HEK293 (cell line): ENCODE measurements at regions not wholly inside any gene's neighbourhood (a gene's known extent, or its start where the extent isn't known, plus 50 kb on each side); places are given as distances from the start of the nearest gene placed in this dataset.

Source experiments
- CTCF ChIA-PET: fragments of 350-600 bp; formaldehyde crosslinking; extraction: SDS; loops from one replicate; lab custom pipeline; 2021; ENCODE audit warnings: antibody characterized with exemption; lab: Yijun Ruan, JAX
- POLR2A ChIA-PET: fragments of 300-600 bp; formaldehyde crosslinking; extraction: SDS; loops from one replicate; lab custom pipeline; 2020; ENCODE audit warnings: antibody characterized with exemption, inconsistent platforms; lab: Yijun Ruan, JAX
- H3K27ac ChIP-seq: fragments of 200-500 bp; sonication (Bioruptor generic); 2 replicates; pipeline ENCODE4 v1.5.1; 2014; ENCODE audit warnings: low read depth, low read length, control low read depth, inconsistent platforms; ENCODE audit errors: extremely low read depth
- H3K36me3 ChIP-seq, 2 experiments: fragments of 200-500 bp in 1 of 2; sonication (Bioruptor generic) in 1 of 2; 1 replicate in 1 of 2; 2 replicates in 1 of 2; pipeline ENCODE4 v1.5.1; 2014 to 2017; ENCODE audit warnings: inconsistent platforms in 2 of 2, low read length in 2 of 2; ENCODE audit not compliant: control insufficient read depth in 2 of 2, insufficient read depth in 1 of 2
- H3K4me1 ChIP-seq: fragments of 200-500 bp; sonication (Bioruptor generic); 2 replicates; pipeline ENCODE4 v1.5.1; 2014; ENCODE audit warnings: mild to moderate bottlenecking, low read length, inconsistent platforms; ENCODE audit not compliant: control insufficient read depth, insufficient read depth
- H3K4me3 ChIP-seq: 2 replicates; pipeline ENCODE4 v1.5.1; 2011; ENCODE audit warnings: low read depth, mild to moderate bottlenecking, control low read depth, low read length, moderate library complexity
- H3K9me3 ChIP-seq: fragments of 200-500 bp; sonication (Bioruptor generic); 2 replicates; pipeline ENCODE4 v1.5.1; 2014; ENCODE audit warnings: low read depth, low read length, inconsistent platforms; ENCODE audit not compliant: control insufficient read depth, insufficient read depth
- CTCF ChIP-seq: fragments of 450-650 bp; formaldehyde crosslinking; IDR thresholded peaks from 2 replicates; pipeline ENCODE4 v1.5.1; 2016; ENCODE audit warnings: missing biosample characterization, missing genetic modification characterization
- ELK4 ChIP-seq: IDR thresholded peaks from 2 replicates; pipeline ENCODE4 v1.6.1; 2011; ENCODE audit warnings: mild to moderate bottlenecking, low read depth, low read length, borderline replicate concordance
- SALL2 ChIP-seq: fragments of 450-650 bp; formaldehyde crosslinking; IDR thresholded peaks from 2 replicates; pipeline ENCODE4 v1.5.0; 2017; ENCODE audit warnings: missing biosample characterization, mild to moderate bottlenecking, missing genetic modification characterization, borderline replicate concordance
- TCF7L2 ChIP-seq: IDR thresholded peaks from 2 replicates; pipeline ENCODE4 v1.6.1; 2011; ENCODE audit warnings: low read depth, mild to moderate bottlenecking, inconsistent platforms, low read length, moderate library complexity, borderline replicate concordance
- WT1 ChIP-seq: fragments of 450-650 bp; formaldehyde crosslinking; IDR thresholded peaks from 2 replicates; pipeline ENCODE4 v1.5.1; 2016; ENCODE audit warnings: missing biosample characterization, missing genetic modification characterization
- ZBTB1 ChIP-seq: fragments of 450-650 bp; formaldehyde crosslinking; IDR thresholded peaks from 2 replicates; pipeline ENCODE4 v1.5.1; 2016; ENCODE audit warnings: missing biosample characterization, missing genetic modification characterization
- ZBTB11 ChIP-seq: fragments of 450-650 bp; formaldehyde crosslinking; conservative IDR thresholded peaks from 2 replicates; pipeline ENCODE4 v1.5.1; 2016; ENCODE audit warnings: low read depth, missing biosample characterization, missing genetic modification characterization
- ZFHX2 ChIP-seq: fragments of 450-650 bp; formaldehyde crosslinking; conservative IDR thresholded peaks from 2 replicates; pipeline ENCODE4 v1.5.1; 2016; ENCODE audit warnings: missing biosample characterization, missing genetic modification characterization
- ZIC2 ChIP-seq: fragments of 450-650 bp; formaldehyde crosslinking; IDR thresholded peaks from 2 replicates; pipeline ENCODE4 v1.5.1; 2016; ENCODE audit warnings: missing biosample characterization, missing genetic modification characterization
- ZNF132 ChIP-seq: fragments of 450-650 bp; formaldehyde crosslinking; IDR thresholded peaks from 2 replicates; pipeline ENCODE4 v1.5.1; 2017; ENCODE audit warnings: missing biosample characterization, missing genetic modification characterization, borderline replicate concordance
- ZNF2 ChIP-seq: fragments of 450-650 bp; formaldehyde crosslinking; IDR thresholded peaks from 2 replicates; pipeline ENCODE4 v1.5.1; 2016; ENCODE audit warnings: missing biosample characterization, missing genetic modification characterization
- ZNF280C ChIP-seq: fragments of 450-650 bp; formaldehyde crosslinking; IDR thresholded peaks from 2 replicates; pipeline ENCODE4 v1.5.1; 2016; ENCODE audit warnings: missing biosample characterization, missing genetic modification characterization
- ZNF394 ChIP-seq: fragments of 450-650 bp; formaldehyde crosslinking; IDR thresholded peaks from 2 replicates; pipeline ENCODE4 v1.5.1; 2016; ENCODE audit warnings: missing biosample characterization, missing genetic modification characterization, mild to moderate bottlenecking, moderate library complexity, borderline replicate concordance
- ZNF398 ChIP-seq: fragments of 450-650 bp; formaldehyde crosslinking; IDR thresholded peaks from 2 replicates; pipeline ENCODE4 v1.5.1; 2017; ENCODE audit warnings: missing biosample characterization, missing genetic modification characterization
- ZNF639 ChIP-seq: fragments of 450-650 bp; formaldehyde crosslinking; IDR thresholded peaks from 2 replicates; pipeline ENCODE4 v1.5.1; 2016; ENCODE audit warnings: missing biosample characterization, missing genetic modification characterization
- ZNF843 ChIP-seq: fragments of 450-650 bp; formaldehyde crosslinking; IDR thresholded peaks from 2 replicates; pipeline ENCODE4 v1.5.1; 2016; ENCODE audit warnings: missing biosample characterization, missing genetic modification characterization
- ZSCAN30 ChIP-seq: fragments of 450-650 bp; IDR thresholded peaks from 2 replicates; pipeline ENCODE4 v1.5.1; 2018; ENCODE audit warnings: missing biosample characterization, mild to moderate bottlenecking, missing genetic modification characterization, moderate library complexity
- ZXDB ChIP-seq: fragments of 450-650 bp; formaldehyde crosslinking; IDR thresholded peaks from 2 replicates; pipeline ENCODE4 v1.5.1; 2016; ENCODE audit warnings: missing biosample characterization, missing genetic modification characterization

- no peak for TF ChIP-seq ZBTB1
- TF ChIP-seq ZSCAN30 (tag by site-specific recombination), result no peak
- no peak for TF ChIP-seq ZNF639
Measured at GRCh38 chr11:96523656-96524055, 133.8 kb downstream of the JRKL start (continued).

- H3K9me3 ChIP-seq, result no peaks in the 10 kb centered on the region
- no peak overlapping the region for H3K4me3 ChIP-seq
- TF ChIP-seq ZIC2 (tag by site-specific recombination), result no peak
- TF ChIP-seq ZFHX2 (tag by site-specific recombination), result no peak
- TF ChIP-seq SALL2 (tag by site-specific recombination), result no peak
- TF ChIP-seq CTCF (tag by site-specific recombination), result no peak
- no peak for TF ChIP-seq ZNF2 (tag by site-specific recombination)
- no peak for TF ChIP-seq TCF7L2
- no peak for TF ChIP-seq ELK4
- no peak for TF ChIP-seq WT1
- TF ChIP-seq ZNF843 (tag by site-specific recombination), result no peak
- no peak for TF ChIP-seq ZXDB (tag by site-specific recombination)
- no peak for TF ChIP-seq ZNF394 (tag by site-specific recombination)
- no peak for TF ChIP-seq ZSCAN30 (tag by site-specific recombination)
- TF ChIP-seq ZNF132 (tag by site-specific recombination), result no peak
- TF ChIP-seq ZBTB11, result no peak
- no peak for TF ChIP-seq ZNF398 (tag by site-specific recombination)
- no peak for TF ChIP-seq ZNF280C (tag by site-specific recombination)
- no peaks in the 10 kb centered on the region for H3K36me3 ChIP-seq
- CTCF ChIA-PET, result no interaction called here
- no peaks in the 10 kb centered on the region for H3K4me1 ChIP-seq
- POLR2A ChIA-PET, result no interaction called here
- H3K27ac ChIP-seq, result no peak overlapping the region
Measured at GRCh38 chr11:96524475-96524874, 134.7 kb downstream of the JRKL start.
